GM12878 (cell line): ENCODE measurements at regions not wholly inside any gene's neighbourhood (a gene's known extent, or its start where the extent isn't known, plus 50 kb on each side); places are given as distances from the start of the nearest gene placed in this dataset.
A peak's percentile ranks its signal among the peaks of the same experiment; 100 is the strongest.

Experiments used
- BMI1 ChIP-seq: fragments of 450-650 bp; IDR thresholded peaks from 2 replicates; pipeline ENCODE4 v1.6.1; 2016; ENCODE audit warnings: mild to moderate bottlenecking, moderate library complexity, borderline replicate concordance
- FOXK2 ChIP-seq: fragments of 450-650 bp; IDR thresholded peaks from 2 replicates; pipeline ENCODE4 v1.6.1; 2017; ENCODE audit warnings: mild to moderate bottlenecking, moderate library complexity
- IRF4 ChIP-seq: IDR thresholded peaks from 2 replicates; pipeline ENCODE4 v1.6.1; 2011; ENCODE audit warnings: low read depth, low read length
- KDM1A ChIP-seq: fragments of 200-600 bp; sonication (generic); IDR thresholded peaks from 2 replicates; pipeline ENCODE4 v1.6.1; 2016; ENCODE audit warnings: borderline replicate concordance
- NBN ChIP-seq: fragments of 450-650 bp; IDR thresholded peaks from 2 replicates; pipeline ENCODE4 v1.6.1; 2016
- NFIC ChIP-seq: IDR thresholded peaks from 2 replicates; pipeline ENCODE4 v1.6.1; 2012; ENCODE audit warnings: low read depth, mild to moderate bottlenecking, inconsistent platforms, low read length, moderate library complexity
- NFYB ChIP-seq: IDR thresholded peaks from 2 replicates; pipeline ENCODE4 v1.6.1; 2011; ENCODE audit warnings: low read depth, mild to moderate bottlenecking, low read length, improper control_type of control experiment, moderate library complexity; ENCODE audit not compliant: insufficient read depth
- PAX5 ChIP-seq: IDR thresholded peaks from 2 replicates; pipeline ENCODE4 v1.6.1; 2011; ENCODE audit warnings: low read depth, low read length, borderline replicate concordance
- POU2F2 ChIP-seq: IDR thresholded peaks from 3 replicates; pipeline ENCODE4 v1.6.1; 2011; ENCODE audit warnings: low read depth, mild to moderate bottlenecking, low read length, borderline replicate concordance
- RUNX3 ChIP-seq: IDR thresholded peaks from 2 replicates; pipeline ENCODE4 v1.6.1; 2012; ENCODE audit warnings: low read length, inconsistent platforms
- SKIL ChIP-seq: fragments of 450-650 bp; IDR thresholded peaks from 2 replicates; pipeline ENCODE4 v1.6.1; 2017; ENCODE audit warnings: mild to moderate bottlenecking, low read depth, inconsistent platforms; ENCODE audit not compliant: poor library complexity, severe bottlenecking
- SREBF1 ChIP-seq: IDR thresholded peaks from 2 replicates; pipeline ENCODE4 v1.6.1; 2012; ENCODE audit warnings: mild to moderate bottlenecking, low read length
- WRNIP1 ChIP-seq: IDR thresholded peaks from 2 replicates; pipeline ENCODE4 v1.6.1; 2011; ENCODE audit warnings: low read depth, low read length, improper control_type of control experiment, borderline replicate concordance
- ZBTB11 ChIP-seq: fragments of 450-650 bp; formaldehyde crosslinking; IDR thresholded peaks from 2 replicates; pipeline ENCODE4 v1.5.0; 2022; ENCODE audit warnings: mild to moderate bottlenecking, missing genetic modification characterization
- ZBTB4 ChIP-seq: fragments of 450-650 bp; formaldehyde crosslinking; IDR thresholded peaks from 2 replicates; pipeline ENCODE4 v1.4.0; 2022; ENCODE audit warnings: mild to moderate bottlenecking, moderate library complexity
- ZNF384 ChIP-seq: IDR thresholded peaks from 2 replicates; pipeline ENCODE4 v1.6.1; 2012; ENCODE audit warnings: low read depth, mild to moderate bottlenecking, low read length, improper control_type of control experiment, borderline replicate concordance
- TF ChIP-seq, protein P1 (sequence below): fragments of 150-350 bp; IDR thresholded peaks from 2 replicates; pipeline ENCODE4 v1.6.1; 2014; ENCODE audit warnings: mild to moderate bottlenecking, low read depth, low read length
- TF ChIP-seq, protein P2 (sequence below): fragments of 450-650 bp; conservative IDR thresholded peaks from 2 replicates; pipeline ENCODE4 v1.6.1; 2017; ENCODE audit warnings: mild to moderate bottlenecking, moderate library complexity

DNA sequence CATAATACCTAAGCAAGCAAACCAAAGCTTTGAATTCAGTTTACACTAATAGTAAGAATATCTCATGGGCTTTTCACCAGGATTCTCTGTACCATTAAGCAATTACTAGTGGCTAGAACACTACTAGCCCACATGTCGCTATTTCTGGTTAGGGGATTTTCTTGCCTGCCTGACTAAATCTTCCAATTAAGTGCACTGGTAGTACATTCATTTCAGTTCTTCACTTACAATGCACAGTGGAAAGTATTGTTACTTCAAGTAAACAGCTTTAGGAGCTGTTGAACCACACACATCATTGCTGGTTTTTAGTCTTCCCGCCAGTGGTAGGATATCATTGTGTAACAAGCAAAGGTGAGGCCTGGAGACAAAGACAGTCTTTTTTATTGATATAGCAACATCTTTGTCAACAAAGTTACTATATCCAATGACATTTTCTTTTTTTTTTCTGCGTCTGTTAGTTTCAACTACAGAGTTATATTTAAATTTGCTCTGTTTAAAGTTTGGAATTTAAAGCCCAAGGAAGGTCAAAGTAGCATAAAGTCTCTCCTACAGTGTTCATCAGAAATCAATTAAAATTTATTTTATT is 826.8 kb upstream of the NR2F2 start (continued):
- TF ChIP-seq ZBTB4 (CRISPR knock-in tag) (no peak), ZNF384 (0 out of 2 replicates have a peak, but pooled peaks have one; percentile 60), WRNIP1 (no peak), FOXK2 (no peak), POU2F2 (peak; percentile 55; the same call in 1 of the 3 replicates), RUNX3 (peak; percentile 70), PAX5 (peak; percentile 55), ZBTB11 (no peak), NFIC (peak; percentile 39; the same call in 1 of the 2 replicates), BMI1 (peak; percentile 89), KDM1A (no peak), SREBF1 (peak; percentile 20; the same call in 1 of the 2 replicates), SKIL (peak; percentile 92), IRF4 (peak; percentile 72; the same call in 1 of the 2 replicates), NFYB (no peak), NBN (peak; percentile 95)
- TF ChIP-seq, protein P1, sequence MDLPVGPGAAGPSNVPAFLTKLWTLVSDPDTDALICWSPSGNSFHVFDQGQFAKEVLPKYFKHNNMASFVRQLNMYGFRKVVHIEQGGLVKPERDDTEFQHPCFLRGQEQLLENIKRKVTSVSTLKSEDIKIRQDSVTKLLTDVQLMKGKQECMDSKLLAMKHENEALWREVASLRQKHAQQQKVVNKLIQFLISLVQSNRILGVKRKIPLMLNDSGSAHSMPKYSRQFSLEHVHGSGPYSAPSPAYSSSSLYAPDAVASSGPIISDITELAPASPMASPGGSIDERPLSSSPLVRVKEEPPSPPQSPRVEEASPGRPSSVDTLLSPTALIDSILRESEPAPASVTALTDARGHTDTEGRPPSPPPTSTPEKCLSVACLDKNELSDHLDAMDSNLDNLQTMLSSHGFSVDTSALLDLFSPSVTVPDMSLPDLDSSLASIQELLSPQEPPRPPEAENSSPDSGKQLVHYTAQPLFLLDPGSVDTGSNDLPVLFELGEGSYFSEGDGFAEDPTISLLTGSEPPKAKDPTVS = no peak
- TF ChIP-seq, protein P2, sequence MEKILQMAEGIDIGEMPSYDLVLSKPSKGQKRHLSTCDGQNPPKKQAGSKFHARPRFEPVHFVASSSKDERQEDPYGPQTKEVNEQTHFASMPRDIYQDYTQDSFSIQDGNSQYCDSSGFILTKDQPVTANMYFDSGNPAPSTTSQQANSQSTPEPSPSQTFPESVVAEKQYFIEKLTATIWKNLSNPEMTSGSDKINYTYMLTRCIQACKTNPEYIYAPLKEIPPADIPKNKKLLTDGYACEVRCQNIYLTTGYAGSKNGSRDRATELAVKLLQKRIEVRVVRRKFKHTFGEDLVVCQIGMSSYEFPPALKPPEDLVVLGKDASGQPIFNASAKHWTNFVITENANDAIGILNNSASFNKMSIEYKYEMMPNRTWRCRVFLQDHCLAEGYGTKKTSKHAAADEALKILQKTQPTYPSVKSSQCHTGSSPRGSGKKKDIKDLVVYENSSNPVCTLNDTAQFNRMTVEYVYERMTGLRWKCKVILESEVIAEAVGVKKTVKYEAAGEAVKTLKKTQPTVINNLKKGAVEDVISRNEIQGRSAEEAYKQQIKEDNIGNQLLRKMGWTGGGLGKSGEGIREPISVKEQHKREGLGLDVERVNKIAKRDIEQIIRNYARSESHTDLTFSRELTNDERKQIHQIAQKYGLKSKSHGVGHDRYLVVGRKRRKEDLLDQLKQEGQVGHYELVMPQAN = 0 out of 2 replicates have a peak, but pooled peaks have one; percentile 42
